ENCODE measurements at regions not wholly inside any gene's neighbourhood (a gene's known extent, or its start where the extent isn't known, plus 50 kb on each side); places are given as distances from the start of the nearest gene placed in this dataset.

DNA sequence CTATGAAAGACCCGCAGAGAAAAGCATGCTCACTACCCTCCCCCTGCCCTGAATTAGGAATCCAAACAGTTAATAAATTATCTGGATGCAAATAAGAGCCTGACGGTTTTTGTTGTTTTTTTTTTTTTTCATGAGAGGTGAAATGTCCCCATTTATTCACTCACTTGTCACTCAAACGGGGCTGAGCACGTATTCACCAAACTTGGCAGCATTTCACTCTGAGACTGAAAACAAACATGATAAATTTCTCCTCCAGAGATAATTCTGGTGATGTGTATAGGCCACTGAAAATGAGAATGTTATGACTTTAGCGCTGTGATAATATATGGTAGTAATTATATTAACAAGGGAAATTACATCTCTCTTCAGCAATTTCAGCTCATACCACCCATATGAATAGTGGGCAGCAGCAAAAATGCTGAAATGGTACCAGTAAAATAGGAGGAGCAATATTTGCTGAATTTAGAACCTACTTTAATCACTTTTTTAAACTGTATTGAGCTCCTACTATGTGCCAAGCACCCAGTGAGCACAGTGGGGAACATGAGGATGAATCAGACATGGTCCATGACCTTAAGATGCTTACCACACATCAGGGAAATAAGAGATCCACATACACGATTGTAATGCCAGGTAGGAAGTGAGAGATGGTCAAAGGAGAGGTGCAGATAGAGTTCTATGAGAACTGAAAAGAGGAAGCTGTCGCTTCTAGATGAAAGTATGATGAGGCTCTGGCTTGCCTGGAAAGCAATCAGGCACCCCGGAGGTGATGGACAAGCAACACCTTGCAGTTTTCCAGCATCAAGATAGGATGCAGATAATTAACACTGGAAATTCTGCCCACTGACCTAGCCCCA is 286.5 kb upstream of the TMPO start:
- TF ChIP-seq, protein P1, sequence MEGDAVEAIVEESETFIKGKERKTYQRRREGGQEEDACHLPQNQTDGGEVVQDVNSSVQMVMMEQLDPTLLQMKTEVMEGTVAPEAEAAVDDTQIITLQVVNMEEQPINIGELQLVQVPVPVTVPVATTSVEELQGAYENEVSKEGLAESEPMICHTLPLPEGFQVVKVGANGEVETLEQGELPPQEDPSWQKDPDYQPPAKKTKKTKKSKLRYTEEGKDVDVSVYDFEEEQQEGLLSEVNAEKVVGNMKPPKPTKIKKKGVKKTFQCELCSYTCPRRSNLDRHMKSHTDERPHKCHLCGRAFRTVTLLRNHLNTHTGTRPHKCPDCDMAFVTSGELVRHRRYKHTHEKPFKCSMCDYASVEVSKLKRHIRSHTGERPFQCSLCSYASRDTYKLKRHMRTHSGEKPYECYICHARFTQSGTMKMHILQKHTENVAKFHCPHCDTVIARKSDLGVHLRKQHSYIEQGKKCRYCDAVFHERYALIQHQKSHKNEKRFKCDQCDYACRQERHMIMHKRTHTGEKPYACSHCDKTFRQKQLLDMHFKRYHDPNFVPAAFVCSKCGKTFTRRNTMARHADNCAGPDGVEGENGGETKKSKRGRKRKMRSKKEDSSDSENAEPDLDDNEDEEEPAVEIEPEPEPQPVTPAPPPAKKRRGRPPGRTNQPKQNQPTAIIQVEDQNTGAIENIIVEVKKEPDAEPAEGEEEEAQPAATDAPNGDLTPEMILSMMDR (IDR thresholded peaks at IDR 0.05; ENCODE audit: insufficient read depth, low read length, poor library complexity, severe bottlenecking), result no peak
- no peak for TF ChIP-seq EZH2phosphoT487 (conservative IDR thresholded peaks at IDR 0.05; ENCODE audit: low read length)
